ENCODE measurements at regions not wholly inside any gene's neighbourhood (a gene's known extent, or its start where the extent isn't known, plus 50 kb on each side); places are given as distances from the start of the nearest gene placed in this dataset.

DNA sequence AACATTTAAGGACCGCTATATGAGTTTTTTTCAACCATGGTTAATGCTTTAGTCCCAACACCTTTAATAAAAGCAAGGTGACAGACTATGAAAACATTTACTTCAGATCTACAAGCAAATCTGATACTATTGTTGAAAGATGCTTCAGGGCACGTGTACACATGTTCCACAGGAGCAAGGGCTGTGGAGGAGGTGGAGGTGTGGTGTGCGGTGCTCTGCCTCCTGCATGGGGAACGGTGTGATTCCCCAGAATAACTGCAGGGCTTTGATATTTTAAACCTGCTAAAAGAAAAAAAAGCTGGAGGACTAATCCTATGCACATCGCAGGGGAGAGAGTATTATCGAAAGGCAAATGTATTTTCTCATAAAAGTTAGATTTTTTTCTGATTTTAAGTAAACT lies 188.1 kb upstream of the CEP162 start:
- TF ChIP-seq, protein P1, sequence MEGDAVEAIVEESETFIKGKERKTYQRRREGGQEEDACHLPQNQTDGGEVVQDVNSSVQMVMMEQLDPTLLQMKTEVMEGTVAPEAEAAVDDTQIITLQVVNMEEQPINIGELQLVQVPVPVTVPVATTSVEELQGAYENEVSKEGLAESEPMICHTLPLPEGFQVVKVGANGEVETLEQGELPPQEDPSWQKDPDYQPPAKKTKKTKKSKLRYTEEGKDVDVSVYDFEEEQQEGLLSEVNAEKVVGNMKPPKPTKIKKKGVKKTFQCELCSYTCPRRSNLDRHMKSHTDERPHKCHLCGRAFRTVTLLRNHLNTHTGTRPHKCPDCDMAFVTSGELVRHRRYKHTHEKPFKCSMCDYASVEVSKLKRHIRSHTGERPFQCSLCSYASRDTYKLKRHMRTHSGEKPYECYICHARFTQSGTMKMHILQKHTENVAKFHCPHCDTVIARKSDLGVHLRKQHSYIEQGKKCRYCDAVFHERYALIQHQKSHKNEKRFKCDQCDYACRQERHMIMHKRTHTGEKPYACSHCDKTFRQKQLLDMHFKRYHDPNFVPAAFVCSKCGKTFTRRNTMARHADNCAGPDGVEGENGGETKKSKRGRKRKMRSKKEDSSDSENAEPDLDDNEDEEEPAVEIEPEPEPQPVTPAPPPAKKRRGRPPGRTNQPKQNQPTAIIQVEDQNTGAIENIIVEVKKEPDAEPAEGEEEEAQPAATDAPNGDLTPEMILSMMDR (IDR thresholded peaks at IDR 0.05): no peak
- TF ChIP-seq POLR2A (IDR thresholded peaks at IDR 0.05): no peak
